GM12878 (cell line): ENCODE measurements at regions not wholly inside any gene's neighbourhood (a gene's known extent, or its start where the extent isn't known, plus 50 kb on each side); places are given as distances from the start of the nearest gene placed in this dataset.

Experiments
- CTCF ChIP-seq, 3 experiments: IDR thresholded peaks in 2 of 3; conservative IDR thresholded peaks in 1 of 3; 2 replicates each; pipeline ENCODE4 v1.5.1; 2011; ENCODE audit warnings: low read depth in 3 of 3, low read length in 3 of 3, mild to moderate bottlenecking in 3 of 3, control low read depth in 2 of 3, moderate library complexity in 2 of 3, inconsistent platforms in 1 of 3, mixed read lengths in 1 of 3; ENCODE audit not compliant: control insufficient read depth in 2 of 3, insufficient read depth in 1 of 3; ENCODE audit errors: extremely low read depth in 1 of 3
- ETV6 ChIP-seq, 2 experiments: fragments of 450-650 bp in 1 of 2; IDR thresholded peaks in 1 of 2; conservative IDR thresholded peaks in 1 of 2; 2 replicates each; pipeline ENCODE4 v1.6.1; 2014; ENCODE audit warnings: antibody characterized with exemption in 1 of 2, borderline replicate concordance in 1 of 2, low read depth in 1 of 2, mild to moderate bottlenecking in 1 of 2, moderate library complexity in 1 of 2
- EZH2 ChIP-seq: IDR thresholded peaks from 2 replicates; pipeline ENCODE4 v1.6.1; 2012; ENCODE audit warnings: low read depth, mild to moderate bottlenecking, control low read depth, inconsistent platforms, low read length, borderline replicate concordance; ENCODE audit not compliant: control insufficient read depth
- HDGF ChIP-seq: fragments of 450-650 bp; IDR thresholded peaks from 2 replicates; pipeline ENCODE4 v1.6.1; 2016; ENCODE audit warnings: antibody characterized with exemption
- SKIL ChIP-seq: fragments of 450-650 bp; IDR thresholded peaks from 2 replicates; pipeline ENCODE4 v1.6.1; 2017; ENCODE audit warnings: mild to moderate bottlenecking, low read depth, inconsistent platforms; ENCODE audit not compliant: poor library complexity, severe bottlenecking
- SUZ12 ChIP-seq: fragments of 200-600 bp; sonication (generic); IDR thresholded peaks from one replicate; pipeline ENCODE4 v1.6.1; 2018; ENCODE audit warnings: antibody characterized with exemption, mild to moderate bottlenecking; ENCODE audit not compliant: unreplicated experiment
- USF1 ChIP-seq: IDR thresholded peaks from 2 replicates; pipeline ENCODE4 v1.6.1; 2011; ENCODE audit warnings: borderline replicate concordance, low read depth, mild to moderate bottlenecking, moderate library complexity, mixed read lengths, low read length; ENCODE audit not compliant: insufficient read depth; ENCODE audit errors: extremely low read length
- USF2 ChIP-seq: IDR thresholded peaks from 2 replicates; pipeline ENCODE4 v1.6.1; 2011; ENCODE audit warnings: low read depth, low read length, improper control_type of control experiment, borderline replicate concordance
- ZBTB33 ChIP-seq: fragments of 450-650 bp; IDR thresholded peaks from 2 replicates; pipeline ENCODE4 v1.6.1; 2017; ENCODE audit warnings: mild to moderate bottlenecking

- TF ChIP-seq SKIL (no peak), ZBTB33 (no peak), ETV6 (conservative IDR thresholded peaks at IDR 0.05 in 1 of 2, IDR thresholded peaks at IDR 0.05 in 1 of 2; ENCODE audit: borderline replicate concordance in 1 of 2, low read depth in 1 of 2) (no peak), USF1 (no peak), USF2 (no peak), EZH2 (no peak), CTCF (IDR thresholded peaks at IDR 0.05 in 2 of 3, conservative IDR thresholded peaks at IDR 0.05 in 1 of 3; ENCODE audit: control insufficient read depth in 2 of 3, extremely low read depth in 1 of 3, insufficient read depth in 1 of 3, low read depth in 3 of 3, low read length in 3 of 3) (no peak), HDGF (no peak), SUZ12 (no peak)
These were observed 71.2 kb upstream of the SLC28A3 start for GRCh38 chr9:84411683-84412267.
